ENCODE measurements at regions not wholly inside any gene's neighbourhood (a gene's known extent, or its start where the extent isn't known, plus 50 kb on each side); places are given as distances from the start of the nearest gene placed in this dataset.

DNA sequence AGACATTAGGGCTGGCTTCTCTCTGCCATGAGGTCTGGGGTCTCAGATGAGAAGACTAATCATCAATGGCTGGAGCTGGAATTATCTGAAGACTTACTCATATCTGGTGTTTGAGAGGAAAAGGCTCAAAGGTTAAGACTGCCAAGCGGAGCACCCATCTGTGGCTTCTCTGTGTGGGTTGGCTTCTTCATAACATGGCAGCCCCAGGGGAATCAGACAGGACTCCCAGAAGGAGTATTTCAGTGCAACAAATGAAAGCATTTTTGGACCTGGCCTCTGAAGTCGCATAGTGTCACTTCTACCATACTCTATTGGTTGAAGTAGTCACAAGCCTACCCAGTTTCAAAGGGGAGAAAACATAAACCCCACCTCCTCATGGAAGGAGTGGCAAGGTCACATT lies 171.8 kb upstream of the KRR1 start:
- H3K4me3 ChIP-seq (replicated peaks; ENCODE audit: insufficient read depth, low read length), result no peak overlapping the region
- TF ChIP-seq SPI1 (IDR thresholded peaks at IDR 0.05; ENCODE audit: borderline replicate concordance, low read depth) (no peak), POLR2AphosphoS5 (IDR thresholded peaks at IDR 0.05; ENCODE audit: low read depth) (no peak), GABPA (IDR thresholded peaks at IDR 0.05; ENCODE audit: low read depth) (no peak)
- TF ChIP-seq, protein P1, sequence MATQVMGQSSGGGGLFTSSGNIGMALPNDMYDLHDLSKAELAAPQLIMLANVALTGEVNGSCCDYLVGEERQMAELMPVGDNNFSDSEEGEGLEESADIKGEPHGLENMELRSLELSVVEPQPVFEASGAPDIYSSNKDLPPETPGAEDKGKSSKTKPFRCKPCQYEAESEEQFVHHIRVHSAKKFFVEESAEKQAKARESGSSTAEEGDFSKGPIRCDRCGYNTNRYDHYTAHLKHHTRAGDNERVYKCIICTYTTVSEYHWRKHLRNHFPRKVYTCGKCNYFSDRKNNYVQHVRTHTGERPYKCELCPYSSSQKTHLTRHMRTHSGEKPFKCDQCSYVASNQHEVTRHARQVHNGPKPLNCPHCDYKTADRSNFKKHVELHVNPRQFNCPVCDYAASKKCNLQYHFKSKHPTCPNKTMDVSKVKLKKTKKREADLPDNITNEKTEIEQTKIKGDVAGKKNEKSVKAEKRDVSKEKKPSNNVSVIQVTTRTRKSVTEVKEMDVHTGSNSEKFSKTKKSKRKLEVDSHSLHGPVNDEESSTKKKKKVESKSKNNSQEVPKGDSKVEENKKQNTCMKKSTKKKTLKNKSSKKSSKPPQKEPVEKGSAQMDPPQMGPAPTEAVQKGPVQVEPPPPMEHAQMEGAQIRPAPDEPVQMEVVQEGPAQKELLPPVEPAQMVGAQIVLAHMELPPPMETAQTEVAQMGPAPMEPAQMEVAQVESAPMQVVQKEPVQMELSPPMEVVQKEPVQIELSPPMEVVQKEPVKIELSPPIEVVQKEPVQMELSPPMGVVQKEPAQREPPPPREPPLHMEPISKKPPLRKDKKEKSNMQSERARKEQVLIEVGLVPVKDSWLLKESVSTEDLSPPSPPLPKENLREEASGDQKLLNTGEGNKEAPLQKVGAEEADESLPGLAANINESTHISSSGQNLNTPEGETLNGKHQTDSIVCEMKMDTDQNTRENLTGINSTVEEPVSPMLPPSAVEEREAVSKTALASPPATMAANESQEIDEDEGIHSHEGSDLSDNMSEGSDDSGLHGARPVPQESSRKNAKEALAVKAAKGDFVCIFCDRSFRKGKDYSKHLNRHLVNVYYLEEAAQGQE (IDR thresholded peaks at IDR 0.05; ENCODE audit: insufficient replicate concordance, low read depth), result no peak
- TF ChIP-seq, protein P2, sequence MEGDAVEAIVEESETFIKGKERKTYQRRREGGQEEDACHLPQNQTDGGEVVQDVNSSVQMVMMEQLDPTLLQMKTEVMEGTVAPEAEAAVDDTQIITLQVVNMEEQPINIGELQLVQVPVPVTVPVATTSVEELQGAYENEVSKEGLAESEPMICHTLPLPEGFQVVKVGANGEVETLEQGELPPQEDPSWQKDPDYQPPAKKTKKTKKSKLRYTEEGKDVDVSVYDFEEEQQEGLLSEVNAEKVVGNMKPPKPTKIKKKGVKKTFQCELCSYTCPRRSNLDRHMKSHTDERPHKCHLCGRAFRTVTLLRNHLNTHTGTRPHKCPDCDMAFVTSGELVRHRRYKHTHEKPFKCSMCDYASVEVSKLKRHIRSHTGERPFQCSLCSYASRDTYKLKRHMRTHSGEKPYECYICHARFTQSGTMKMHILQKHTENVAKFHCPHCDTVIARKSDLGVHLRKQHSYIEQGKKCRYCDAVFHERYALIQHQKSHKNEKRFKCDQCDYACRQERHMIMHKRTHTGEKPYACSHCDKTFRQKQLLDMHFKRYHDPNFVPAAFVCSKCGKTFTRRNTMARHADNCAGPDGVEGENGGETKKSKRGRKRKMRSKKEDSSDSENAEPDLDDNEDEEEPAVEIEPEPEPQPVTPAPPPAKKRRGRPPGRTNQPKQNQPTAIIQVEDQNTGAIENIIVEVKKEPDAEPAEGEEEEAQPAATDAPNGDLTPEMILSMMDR (IDR thresholded peaks at IDR 0.05; ENCODE audit: insufficient read depth, low read length), result no peak
- H3K27me3 ChIP-seq (ENCODE audit: insufficient read depth, poor library complexity, severe bottlenecking), result no peaks in the 10 kb centered on the region
- DNase-seq (ENCODE audit: low read depth in 1 of 2, low spot score in 1 of 2), result no peak
- H3K27ac ChIP-seq (replicated peaks), result no peak overlapping the region

DNA sequence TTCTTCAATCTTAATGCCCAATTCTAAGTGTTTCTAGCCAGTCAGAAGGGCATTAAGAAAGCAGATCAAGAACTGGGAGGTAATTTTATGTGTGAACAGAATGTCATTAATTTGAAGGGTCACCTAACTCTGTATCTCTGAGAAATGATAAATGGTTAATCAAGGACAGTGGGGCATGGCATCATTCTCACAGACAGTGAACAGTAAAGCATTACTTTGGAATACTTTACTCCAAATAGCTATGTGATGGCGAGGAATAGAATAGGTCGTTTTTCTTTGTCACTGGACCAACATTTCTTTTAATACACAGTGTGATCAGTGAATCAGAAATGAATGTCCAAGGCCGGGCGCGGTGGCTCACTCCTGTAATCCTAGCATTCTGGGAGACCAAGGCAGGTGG lies 166.1 kb upstream of the KRR1 start:
- H3K4me3 ChIP-seq (replicated peaks; ENCODE audit: insufficient read depth, low read length), result no peak overlapping the region
- H3K27me3 ChIP-seq (ENCODE audit: insufficient read depth, poor library complexity, severe bottlenecking), result no peaks in the 10 kb centered on the region
- no peak overlapping the region for H3K27ac ChIP-seq (replicated peaks)
- TF ChIP-seq, protein P1 (IDR thresholded peaks at IDR 0.05; ENCODE audit: insufficient replicate concordance, low read depth), result no peak
- TF ChIP-seq SPI1 (IDR thresholded peaks at IDR 0.05; ENCODE audit: borderline replicate concordance, low read depth) (no peak), GABPA (IDR thresholded peaks at IDR 0.05; ENCODE audit: low read depth) (no peak), POLR2AphosphoS5 (IDR thresholded peaks at IDR 0.05; ENCODE audit: low read depth) (no peak)
- TF ChIP-seq, protein P2 (IDR thresholded peaks at IDR 0.05; ENCODE audit: insufficient read depth, low read length), result no peak
- no peak for DNase-seq (ENCODE audit: low read depth in 1 of 2, low spot score in 1 of 2)

DNA sequence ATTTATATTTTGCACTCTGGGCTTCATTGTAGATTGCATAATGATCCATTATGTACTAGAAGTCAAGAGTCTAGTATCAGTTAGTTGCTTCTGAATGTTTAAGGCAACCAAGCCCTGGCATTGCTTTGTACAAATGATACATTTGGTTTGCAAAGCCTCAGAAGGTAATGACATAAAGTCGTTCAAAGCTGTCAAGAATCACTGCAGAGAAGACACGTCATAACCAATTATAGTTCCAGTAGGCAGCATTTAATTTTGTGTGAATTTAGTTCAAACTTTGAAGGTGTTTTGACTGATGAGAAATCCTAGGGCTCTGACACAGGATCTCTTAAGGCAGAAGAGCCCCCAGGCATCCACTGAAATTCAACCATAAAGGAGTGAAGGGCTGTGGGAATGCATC lies 163.0 kb upstream of the KRR1 start:
- DNase-seq (ENCODE audit: low read depth in 1 of 2, low spot score in 1 of 2), result no peak
- Histone ChIP-seq H3K27me3 (ENCODE audit: insufficient read depth, poor library complexity, severe bottlenecking) (no peaks in the 10 kb centered on the region), H3K27ac (replicated peaks) (no peak overlapping the region), H3K4me3 (replicated peaks; ENCODE audit: insufficient read depth, low read length) (no peak overlapping the region)
- TF ChIP-seq GABPA (IDR thresholded peaks at IDR 0.05; ENCODE audit: low read depth) (no peak), SPI1 (IDR thresholded peaks at IDR 0.05; ENCODE audit: borderline replicate concordance, low read depth) (no peak), POLR2AphosphoS5 (IDR thresholded peaks at IDR 0.05; ENCODE audit: low read depth) (no peak)
- TF ChIP-seq, protein P2 (IDR thresholded peaks at IDR 0.05; ENCODE audit: insufficient read depth, low read length), result no peak
- TF ChIP-seq, protein P1 (IDR thresholded peaks at IDR 0.05; ENCODE audit: insufficient replicate concordance, low read depth), result no peak
